Suprapubic skin (tissue), 4 donors: ENCODE measurements at regions not wholly inside any gene's neighbourhood (a gene's known extent, or its start where the extent isn't known, plus 50 kb on each side); places are given as distances from the start of the nearest gene placed in this dataset.

Experiments
- DNase-seq, 2 donors: peaks; one replicate each; pipeline ENCODE4 v3.0.0-alpha.2; 2019; ENCODE audit warnings: low spot score in 2 of 2
- H3K27ac ChIP-seq: fragments of 200-600 bp; sonication (generic); one replicate; pipeline ENCODE4 v1.5.1; 2019
- H3K27me3 ChIP-seq: fragments of 200-600 bp; sonication (generic); one replicate; pipeline ENCODE4 v1.5.1; 2019
- H3K36me3 ChIP-seq: fragments of 200-600 bp; sonication (generic); one replicate; pipeline ENCODE4 v1.5.1; 2019
- H3K4me1 ChIP-seq: fragments of 200-600 bp; sonication (generic); one replicate; pipeline ENCODE4 v1.5.1; 2019
- H3K4me3 ChIP-seq: fragments of 200-600 bp; sonication (generic); one replicate; pipeline ENCODE4 v1.5.1; 2019; ENCODE audit warnings: mild to moderate bottlenecking
- H3K9me3 ChIP-seq: fragments of 200-600 bp; sonication (generic); one replicate; pipeline ENCODE4 v1.5.1; 2019
- CTCF ChIP-seq, 2 donors: fragments of 200-600 bp in 1 of 2; fragments of 450-650 bp in 1 of 2; sonication (generic) in 1 of 2; IDR thresholded peaks; one replicate each; pipeline ENCODE4 v1.5.1; 2016 to 2019; ENCODE audit warnings: antibody characterized with exemption in 2 of 2, mild to moderate bottlenecking in 1 of 2, moderate library complexity in 1 of 2
- EP300 ChIP-seq: sonication (generic); formaldehyde crosslinking; IDR thresholded peaks from one replicate; pipeline ENCODE4 v1.6.1; 2017; ENCODE audit warnings: antibody characterized with exemption
- POLR2A ChIP-seq, 2 donors: fragments of 450-650 bp; IDR thresholded peaks; one replicate each; pipeline ENCODE4 v1.6.1; 2017; ENCODE audit warnings: antibody characterized with exemption in 2 of 2, mild to moderate bottlenecking in 2 of 2, moderate library complexity in 2 of 2
- POLR2AphosphoS5 ChIP-seq, 3 donors: sonication (generic); formaldehyde crosslinking; IDR thresholded peaks; one replicate each; pipeline ENCODE4 v1.6.1; 2017; ENCODE audit warnings: antibody characterized with exemption in 3 of 3
- WGBS: methylation state at CpG from one replicate; pipeline ENCODE4 v1.1.5; 2018; 5-methylcytosine and 5-hydroxymethylcytosine counted together

- 2% methylated on average over 38 of the region's 51 CpGs for WGBS
- peak overlapping the region; percentile 88 for H3K27ac ChIP-seq
- H3K4me3 ChIP-seq = peak overlapping the region; percentile 74
- TF ChIP-seq CTCF (IDR thresholded peaks at IDR 0.05) (peak; percentile 92 to 93), EP300 (no peak), POLR2AphosphoS5 (IDR thresholded peaks at IDR 0.05) (peak in 1 of 3 donors; percentile 11)
- no peaks in the 10 kb centered on the region for H3K27me3 ChIP-seq
- H3K4me1 ChIP-seq = peaks cover 48% of the 10 kb centered on the region
- no peaks in the 10 kb centered on the region for H3K36me3 ChIP-seq
- peak; percentile 86 to 90 for DNase-seq
- H3K9me3 ChIP-seq = no peaks in the 10 kb centered on the region
Observed at GRCh38 chr1:54488779-54489626, 59.0 kb upstream of the ACOT11 start.

DNA sequence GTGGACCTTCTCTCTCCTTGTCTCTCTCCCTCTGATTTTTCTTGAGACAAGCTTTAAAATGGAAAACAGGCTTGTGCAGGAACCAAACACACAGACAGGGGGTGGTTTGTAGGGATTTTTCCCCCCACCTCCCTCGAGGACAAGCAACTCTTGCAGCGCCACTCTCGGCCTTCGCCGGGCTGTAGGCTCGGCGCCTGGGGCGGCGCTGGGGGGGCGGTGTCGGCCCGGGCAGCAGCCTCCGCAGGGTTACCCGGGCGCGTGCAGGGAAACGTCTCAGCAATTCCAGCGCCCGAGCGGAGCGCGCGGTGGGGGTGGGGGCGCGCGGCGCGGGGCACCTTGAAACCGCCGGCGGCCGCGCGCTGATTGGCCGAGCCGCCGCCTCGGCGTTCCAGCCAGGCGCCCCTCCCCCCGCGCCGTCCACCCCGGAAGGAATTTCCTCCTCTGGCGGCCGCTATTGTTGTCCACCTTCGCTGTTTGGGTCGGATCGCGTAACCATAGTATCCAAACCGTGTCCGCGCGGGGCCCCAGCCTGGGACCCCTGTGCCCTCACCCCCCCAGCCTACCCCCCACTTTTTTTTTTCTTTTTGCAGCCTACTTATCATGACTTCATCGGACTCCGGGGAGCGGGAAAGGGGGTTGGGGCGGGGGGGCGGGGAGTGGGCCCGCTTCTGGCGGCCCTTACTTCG, 59.8 kb upstream of the ACOT11 start:
- H3K27me3 ChIP-seq = no peaks in the 10 kb centered on the region
- H3K27ac ChIP-seq = peak overlapping the region; percentile 88
- no peaks in the 10 kb centered on the region for H3K36me3 ChIP-seq
- DNase-seq = peak; percentile 94
- no peaks in the 10 kb centered on the region for H3K9me3 ChIP-seq
- 1% methylated on average over 31 of the region's 62 CpGs for WGBS
- peak overlapping the region; percentile 74 for H3K4me3 ChIP-seq
- no peak for TF ChIP-seq POLR2A (IDR thresholded peaks at IDR 0.05)
- TF ChIP-seq EP300 = no peak
- TF ChIP-seq CTCF (IDR thresholded peaks at IDR 0.05) = peak in 1 of 2 donors; percentile 11
- peak in 1 of 3 donors; percentile 74 for TF ChIP-seq POLR2AphosphoS5 (IDR thresholded peaks at IDR 0.05)
- peaks cover 48% of the 10 kb centered on the region for H3K4me1 ChIP-seq

DNA sequence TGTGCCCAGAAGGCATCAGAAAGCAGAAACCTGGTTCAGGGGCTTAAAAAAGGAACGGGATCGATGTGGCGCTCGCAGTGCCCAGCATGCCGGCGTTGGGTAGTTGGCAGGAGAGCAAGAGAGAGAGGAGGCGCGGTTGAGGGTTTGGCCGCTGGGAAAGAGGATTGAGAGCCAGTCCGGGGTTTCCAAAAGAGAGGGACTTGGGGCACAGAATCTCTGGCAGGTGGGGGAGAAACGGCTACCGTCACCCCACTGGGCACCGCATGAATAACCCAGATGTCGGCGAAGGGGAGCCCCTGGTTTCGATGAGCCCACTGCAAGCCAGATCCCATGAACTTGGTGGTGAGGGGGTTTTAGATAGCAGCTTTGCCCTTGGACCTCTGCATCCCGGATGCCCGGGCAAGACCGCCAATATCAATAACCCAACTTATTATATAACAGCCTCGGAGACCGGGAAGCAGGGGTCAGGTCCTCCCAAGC, 60.4 kb upstream of the ACOT11 start:
- H3K36me3 ChIP-seq = no peaks in the 10 kb centered on the region
- peak overlapping the region; percentile 88 for H3K27ac ChIP-seq
- DNase-seq = no peak
- peaks cover 48% of the 10 kb centered on the region for H3K4me1 ChIP-seq
- no peaks in the 10 kb centered on the region for H3K9me3 ChIP-seq
- H3K27me3 ChIP-seq = no peaks in the 10 kb centered on the region
- WGBS = 16% methylated on average over 20 of the region's 21 CpGs
- peak overlapping the region; percentile 74 for H3K4me3 ChIP-seq
- TF ChIP-seq POLR2A (IDR thresholded peaks at IDR 0.05) = no peak
- TF ChIP-seq CTCF (IDR thresholded peaks at IDR 0.05) = no peak
- no peak for TF ChIP-seq EP300
- TF ChIP-seq POLR2AphosphoS5 (IDR thresholded peaks at IDR 0.05) = no peak

GRCh38 chr1:54486907-54487306, 61.1 kb upstream of the ACOT11 start:
- WGBS = 32% methylated on average over 8 of the region's 8 CpGs
- TF ChIP-seq CTCF (IDR thresholded peaks at IDR 0.05) (no peak), POLR2A (IDR thresholded peaks at IDR 0.05) (no peak), EP300 (no peak), POLR2AphosphoS5 (IDR thresholded peaks at IDR 0.05) (no peak)
- Histone ChIP-seq H3K4me3 (peak overlapping the region; percentile 74), H3K27me3 (no peaks in the 10 kb centered on the region), H3K36me3 (no peaks in the 10 kb centered on the region), H3K9me3 (no peaks in the 10 kb centered on the region), H3K4me1 (peaks cover 48% of the 10 kb centered on the region), H3K27ac (peak overlapping the region; percentile 88)
- no peak for DNase-seq

DNA sequence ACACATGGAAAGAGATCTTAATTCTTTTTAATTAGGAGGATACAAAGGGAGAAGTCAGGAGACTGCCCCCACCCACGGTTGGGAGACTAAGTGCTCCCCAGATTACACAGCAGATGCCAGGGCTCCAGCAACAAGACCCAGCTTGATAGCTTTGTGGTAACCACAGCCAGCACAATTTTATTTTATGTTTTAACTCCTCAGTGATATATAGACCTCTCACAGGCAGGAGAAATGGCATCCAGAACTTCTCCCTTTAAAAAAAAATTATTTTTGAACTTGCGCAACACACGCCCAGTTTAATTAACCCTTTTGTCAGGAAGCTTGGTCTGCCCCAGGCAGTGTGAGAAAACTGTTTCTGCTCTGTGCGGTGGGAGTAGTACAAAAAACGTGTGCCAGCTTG, 62.6 kb upstream of the ACOT11 start:
- H3K27ac ChIP-seq = peak overlapping the region; percentile 45
- 13% methylated on average over 5 of the region's 5 CpGs for WGBS

More for the DNA sequence above, 62.6 kb upstream of the ACOT11 start:
- Histone ChIP-seq H3K4me1 (peaks cover 50% of the 10 kb centered on the region), H3K4me3 (no peak overlapping the region), H3K9me3 (no peaks in the 10 kb centered on the region), H3K36me3 (no peaks in the 10 kb centered on the region), H3K27me3 (no peaks in the 10 kb centered on the region)
- DNase-seq = no peak
- TF ChIP-seq CTCF (IDR thresholded peaks at IDR 0.05) = no peak
- TF ChIP-seq POLR2AphosphoS5 (IDR thresholded peaks at IDR 0.05) = no peak
- TF ChIP-seq POLR2A (IDR thresholded peaks at IDR 0.05) = no peak
- TF ChIP-seq EP300 = no peak
